Neural cell (in vitro differentiated cells): ENCODE measurements at regions not wholly inside any gene's neighbourhood (a gene's known extent, or its start where the extent isn't known, plus 50 kb on each side); places are given as distances from the start of the nearest gene placed in this dataset.

Source experiments
- CTCF ChIP-seq: fragments of 450-650 bp; IDR thresholded peaks from 2 replicates; pipeline ENCODE4 v1.5.1; 2014; ENCODE audit warnings: antibody characterized with exemption, mild to moderate bottlenecking, moderate library complexity; ENCODE audit not compliant: poor library complexity, severe bottlenecking
- EZH2 ChIP-seq: fragments of 200-600, 300-800 bp; shearing (Covaris generic), sonication (generic); IDR thresholded peaks from 2 replicates; pipeline ENCODE4 v1.6.1; 2014; ENCODE audit warnings: antibody characterized with exemption, low read length, borderline replicate concordance, mild to moderate bottlenecking; ENCODE audit not compliant: insufficient read depth, poor library complexity, severe bottlenecking
- MXI1 ChIP-seq: fragments of 450-650 bp; conservative IDR thresholded peaks from 2 replicates; pipeline ENCODE4 v1.6.1; 2014; ENCODE audit warnings: antibody characterized with exemption, mild to moderate bottlenecking; ENCODE audit not compliant: poor library complexity, severe bottlenecking
- POLR2AphosphoS5 ChIP-seq: IDR thresholded peaks from 2 replicates; pipeline ENCODE4 v1.6.1; 2012
- RAD21 ChIP-seq: fragments of 450-650 bp; conservative IDR thresholded peaks from 2 replicates; pipeline ENCODE4 v1.6.1; 2014; ENCODE audit warnings: antibody characterized with exemption, mild to moderate bottlenecking, moderate library complexity

- TF ChIP-seq CTCF (no peak), EZH2 (no peak), POLR2AphosphoS5 (no peak), RAD21 (no peak), MXI1 (no peak)
Measured at GRCh38 chr16:17885659-17886207, 415.0 kb upstream of the XYLT1 start.
